ENCODE measurements at regions not wholly inside any gene's neighbourhood (a gene's known extent, or its start where the extent isn't known, plus 50 kb on each side); places are given as distances from the start of the nearest gene placed in this dataset.

- Histone ChIP-seq H3K27ac (no peak overlapping the region), H3K27me3 (no peaks in the 10 kb centered on the region), H3K9me3 (no peaks in the 10 kb centered on the region), H3K36me3 (no peaks in the 10 kb centered on the region), H3K4me1 (ENCODE audit: insufficient read depth) (no peaks in the 10 kb centered on the region), H3K4me3 (no peak overlapping the region)
- intact Hi-C loops (cut with DNase I) = no loop called here
- no peak for DNase-seq
- TF ChIP-seq POLR2A (IDR thresholded peaks at IDR 0.05) = no peak
- 84 to 95% (median 85%) methylated on average over 5 of the region's 5 CpGs for WGBS, 3 donors
Observed at GRCh38 chr5:36440300-36440699, 138.6 kb upstream of the RANBP3L start.

- 59 to 79% (median 69%) methylated on average over 1 of the region's 1 CpG for WGBS, 3 donors
Observed at GRCh38 chr5:36441280-36441679, 139.6 kb upstream of the RANBP3L start.

GRCh38 chr5:36442352-36442751, 140.7 kb upstream of the RANBP3L start:
- Histone ChIP-seq H3K9me3 (no peaks in the 10 kb centered on the region), H3K27me3 (no peaks in the 10 kb centered on the region), H3K36me3 (no peaks in the 10 kb centered on the region), H3K4me3 (no peak overlapping the region), H3K27ac (no peak overlapping the region), H3K4me1 (ENCODE audit: insufficient read depth) (no peaks in the 10 kb centered on the region)
- WGBS, 3 donors = 87 to 90% (median 89%) methylated on average over 7 of the region's 7 CpGs
- no peak for DNase-seq
- intact Hi-C loops (cut with DNase I) = no loop called here
- TF ChIP-seq EP300 (IDR thresholded peaks at IDR 0.05) = no peak
- no peak for TF ChIP-seq CTCF (IDR thresholded peaks at IDR 0.05)
- no peak for TF ChIP-seq POLR2A (IDR thresholded peaks at IDR 0.05)

More at GRCh38 chr5:36441280-36441679, 139.6 kb upstream of the RANBP3L start:
- Histone ChIP-seq H3K36me3 (no peaks in the 10 kb centered on the region), H3K4me3 (no peak overlapping the region), H3K4me1 (ENCODE audit: insufficient read depth) (no peaks in the 10 kb centered on the region), H3K27me3 (no peaks in the 10 kb centered on the region), H3K9me3 (no peaks in the 10 kb centered on the region), H3K27ac (no peak overlapping the region)
- TF ChIP-seq CTCF (IDR thresholded peaks at IDR 0.05) = no peak
- no peak for TF ChIP-seq POLR2A (IDR thresholded peaks at IDR 0.05)
- TF ChIP-seq EP300 (IDR thresholded peaks at IDR 0.05) = no peak
- DNase-seq = no peak
- intact Hi-C loops (cut with DNase I) = no loop called here

- Histone ChIP-seq H3K4me3 (no peak overlapping the region), H3K9me3 (no peaks in the 10 kb centered on the region), H3K4me1 (ENCODE audit: insufficient read depth) (no peaks in the 10 kb centered on the region), H3K27ac (no peak overlapping the region), H3K27me3 (no peaks in the 10 kb centered on the region), H3K36me3 (no peaks in the 10 kb centered on the region)
- no peak for TF ChIP-seq EP300 (IDR thresholded peaks at IDR 0.05)
- TF ChIP-seq CTCF (IDR thresholded peaks at IDR 0.05) = no peak
- 28 to 30% (median 29%) methylated on average over 1 of the region's 1 CpG for WGBS, 3 donors
- DNase-seq = no peak
- intact Hi-C loops (cut with DNase I) = no loop called here
Observed at GRCh38 chr5:36442796-36443195, 141.1 kb upstream of the RANBP3L start.

GRCh38 chr5:36443941-36444340, 142.2 kb upstream of the RANBP3L start:
- H3K36me3 ChIP-seq = no peaks in the 10 kb centered on the region
- TF ChIP-seq CTCF (IDR thresholded peaks at IDR 0.05) (no peak), EP300 (IDR thresholded peaks at IDR 0.05) (no peak), POLR2A (IDR thresholded peaks at IDR 0.05) (no peak)
- 85 to 93% (median 87%) methylated on average over 3 of the region's 3 CpGs for WGBS, 3 donors
- no peak for DNase-seq
- no peak overlapping the region for H3K27ac ChIP-seq
- H3K9me3 ChIP-seq = no peaks in the 10 kb centered on the region
- H3K4me3 ChIP-seq = no peak overlapping the region
- intact Hi-C loops (cut with DNase I) = no loop called here
- no peaks in the 10 kb centered on the region for H3K27me3 ChIP-seq
- no peaks in the 10 kb centered on the region for H3K4me1 ChIP-seq (ENCODE audit: insufficient read depth)
